Breast epithelium (tissue), 4 donors: ENCODE measurements at regions not wholly inside any gene's neighbourhood (a gene's known extent, or its start where the extent isn't known, plus 50 kb on each side); places are given as distances from the start of the nearest gene placed in this dataset.
"Not testable (repeated sequence)": the region's sequence is repeated elsewhere in the genome, so short reads cannot be mapped to it uniquely, and the experiment has no call there.

Experiments
- DNase-seq, 2 donors: peaks; one replicate each; pipeline ENCODE4 v3.0.0-alpha.2; 2019; ENCODE audit warnings: low spot score in 2 of 2
- H3K27ac ChIP-seq, 2 donors: fragments of 200-600 bp; sonication (generic) in 1 of 2; one replicate each; pipeline ENCODE4 v1.5.1; 2016 to 2019; ENCODE audit warnings: mild to moderate bottlenecking in 1 of 2
- H3K27me3 ChIP-seq, 2 donors: fragments of 200-600 bp; sonication (generic) in 1 of 2; one replicate each; pipeline versions ENCODE4 v1.5.1 to v1.6.0; 2017 to 2019; ENCODE audit warnings: control low read depth in 1 of 2, mild to moderate bottlenecking in 1 of 2
- H3K36me3 ChIP-seq: fragments of 200-600 bp; one replicate; pipeline ENCODE4 v1.5.1; 2019
- H3K4me1 ChIP-seq, 2 donors: fragments of 200-600 bp; sonication (generic); one replicate each; pipeline ENCODE4 v1.5.1; 2016 to 2019; ENCODE audit warnings: control low read depth in 1 of 2
- H3K4me3 ChIP-seq, 3 donors: fragments of 200-600 bp; sonication (generic); 1 replicate in 2 of 3; 2 replicates in 1 of 3; pipeline ENCODE4 v1.5.1; 2016 to 2019; ENCODE audit warnings: mild to moderate bottlenecking in 3 of 3, moderate library complexity in 2 of 3
- H3K9me3 ChIP-seq, 2 donors: fragments of 200-600 bp; sonication (generic) in 1 of 2; one replicate each; pipeline ENCODE4 v1.5.1; 2016 to 2019; ENCODE audit warnings: control low read depth in 1 of 2
- CTCF ChIP-seq, 3 donors: fragments of 450-650 bp; IDR thresholded peaks; one replicate each; pipeline ENCODE4 v1.5.1; 2016 to 2017; ENCODE audit warnings: antibody characterized with exemption in 3 of 3, mild to moderate bottlenecking in 3 of 3, moderate library complexity in 3 of 3
- POLR2A ChIP-seq: fragments of 450-650 bp; IDR thresholded peaks from one replicate; pipeline ENCODE4 v1.6.1; 2016; ENCODE audit warnings: antibody characterized with exemption, mild to moderate bottlenecking, moderate library complexity
- POLR2AphosphoS5 ChIP-seq, 3 donors: sonication (generic); formaldehyde crosslinking; IDR thresholded peaks; one replicate each; pipeline ENCODE4 v1.6.1; 2017; ENCODE audit warnings: antibody characterized with exemption in 3 of 3
- intact Hi-C: fragments of 100-400 bp; cut with DNase I; formaldehyde crosslinking; loops from one replicate; pipeline ENCODE4 v1.15.1; 2023; ENCODE audit warnings: low total_unique reads

GRCh38 chr18:67402543-67402942 lies 114.0 kb downstream of the DSEL start:
- Histone ChIP-seq H3K27ac (no peak overlapping the region), H3K4me1 (no peaks in the 10 kb centered on the region), H3K27me3 (no peaks in the 10 kb centered on the region), H3K36me3 (no peaks in the 10 kb centered on the region), H3K9me3 (no peaks in the 10 kb centered on the region), H3K4me3 (no peak overlapping the region)
- no peak for DNase-seq
- TF ChIP-seq POLR2AphosphoS5 (IDR thresholded peaks at IDR 0.05) = no peak
- no peak for TF ChIP-seq POLR2A
- TF ChIP-seq CTCF (IDR thresholded peaks at IDR 0.05) = no peak
- intact Hi-C loops = no loop called here

DNA sequence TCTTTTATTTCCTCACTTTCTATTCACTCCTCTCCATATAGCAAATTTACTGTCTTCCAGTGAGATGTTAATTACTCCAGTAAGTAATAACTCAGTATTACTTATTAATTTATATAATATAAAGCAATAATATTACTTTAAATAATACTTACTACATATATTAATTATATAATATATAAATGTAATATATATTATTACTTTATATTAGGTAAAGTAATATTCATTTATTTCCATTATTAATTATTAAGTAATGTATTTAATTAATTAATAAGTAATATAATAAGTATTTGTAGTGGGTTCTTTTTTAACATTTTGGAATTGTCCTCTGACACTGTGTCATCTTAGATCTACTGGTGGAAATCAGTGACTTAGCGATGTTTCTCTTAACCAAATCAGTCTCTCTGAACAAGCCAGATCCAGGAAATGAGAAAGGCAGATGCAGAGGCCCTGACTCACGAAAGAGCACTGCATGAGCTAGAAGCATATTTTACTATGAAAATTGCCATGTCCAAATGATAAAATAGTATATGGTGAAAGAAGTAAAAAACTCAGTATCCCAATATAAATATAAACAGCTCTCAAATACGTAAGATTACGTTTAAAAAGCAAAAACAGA lies 115.9 kb downstream of the DSEL start:
- no peaks in the 10 kb centered on the region for H3K36me3 ChIP-seq
- no peak for TF ChIP-seq POLR2AphosphoS5 (IDR thresholded peaks at IDR 0.05)
- TF ChIP-seq CTCF (IDR thresholded peaks at IDR 0.05) = no peak
- no peak for TF ChIP-seq POLR2A
- intact Hi-C loops = no loop called here

GRCh38 chr18:67386032-67386431 lies 130.5 kb downstream of the DSEL start:
- Histone ChIP-seq H3K4me1 (no peaks in the 10 kb centered on the region), H3K27ac (no peak overlapping the region), H3K36me3 (no peaks in the 10 kb centered on the region), H3K9me3 (no peaks in the 10 kb centered on the region), H3K4me3 (no peak overlapping the region), H3K27me3 (no peaks in the 10 kb centered on the region)
- intact Hi-C loops = no loop called here
- no peak for TF ChIP-seq POLR2A
- no peak for TF ChIP-seq CTCF (IDR thresholded peaks at IDR 0.05)
- no peak for TF ChIP-seq POLR2AphosphoS5 (IDR thresholded peaks at IDR 0.05)
- DNase-seq = no peak

More for the DNA sequence above, 115.9 kb downstream of the DSEL start:
- Histone ChIP-seq H3K4me3 (no peak overlapping the region), H3K27me3 (no peaks in the 10 kb centered on the region), H3K9me3 (no peaks in the 10 kb centered on the region), H3K27ac (no peak overlapping the region), H3K4me1 (no peaks in the 10 kb centered on the region)
- no peak for DNase-seq

DNA sequence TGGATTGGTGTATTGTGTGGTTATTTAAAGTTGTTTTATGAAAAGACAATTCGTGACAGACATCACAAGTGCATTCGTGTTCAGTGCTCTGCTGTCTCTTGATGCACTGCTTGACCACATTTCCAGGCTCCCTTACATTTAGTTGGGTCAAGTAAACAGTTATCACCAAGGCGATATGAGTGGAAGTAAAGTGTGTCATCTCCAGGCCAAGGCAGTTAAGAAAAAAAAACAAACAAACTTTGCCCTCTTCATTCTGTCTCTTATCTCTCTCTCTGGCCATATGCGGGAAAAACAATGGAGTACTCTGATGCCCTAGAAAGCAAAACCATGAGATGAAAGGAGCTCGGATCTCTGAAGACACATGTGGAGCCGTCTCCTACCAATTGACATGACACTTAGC lies 131.1 kb downstream of the DSEL start:
- no peak overlapping the region for H3K4me3 ChIP-seq
- H3K27me3 ChIP-seq = no peaks in the 10 kb centered on the region
- intact Hi-C loops = no loop called here
- no peak overlapping the region for H3K27ac ChIP-seq
- no peaks in the 10 kb centered on the region for H3K4me1 ChIP-seq
- TF ChIP-seq CTCF (IDR thresholded peaks at IDR 0.05) (no peak), POLR2AphosphoS5 (IDR thresholded peaks at IDR 0.05) (no peak), POLR2A (no peak)
- no peaks in the 10 kb centered on the region for H3K36me3 ChIP-seq
- DNase-seq = no peak
- no peaks in the 10 kb centered on the region for H3K9me3 ChIP-seq

DNA sequence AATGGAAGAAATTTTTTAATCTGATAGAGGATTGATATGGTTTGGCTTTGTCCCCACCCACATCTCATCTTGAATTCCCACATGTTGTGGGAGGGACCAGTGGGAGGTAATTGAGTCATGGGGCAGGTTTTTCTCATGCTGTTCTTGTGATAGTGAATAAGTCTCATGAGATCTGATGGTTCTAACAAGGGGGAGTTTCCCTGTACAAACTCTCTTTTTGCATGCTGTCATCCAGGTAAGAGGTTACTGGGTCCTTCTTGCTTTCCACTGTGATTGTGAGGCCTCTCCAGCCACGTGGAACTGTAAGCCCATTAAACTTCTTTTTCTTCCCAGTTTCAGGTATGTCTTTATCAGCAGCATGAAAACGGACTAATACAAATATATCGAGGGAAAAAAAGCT lies 132.5 kb downstream of the DSEL start:
- intact Hi-C loops, H3K4me1 ChIP-seq, H3K27me3 ChIP-seq, DNase-seq, H3K36me3 ChIP-seq, H3K27ac ChIP-seq, H3K4me3 ChIP-seq, H3K9me3 ChIP-seq: not testable (repeated sequence)
